ENCODE measurements at regions not wholly inside any gene's neighbourhood (a gene's known extent, or its start where the extent isn't known, plus 50 kb on each side); places are given as distances from the start of the nearest gene placed in this dataset.
A peak's percentile ranks its signal among the peaks of the same experiment; 100 is the strongest.

DNA sequence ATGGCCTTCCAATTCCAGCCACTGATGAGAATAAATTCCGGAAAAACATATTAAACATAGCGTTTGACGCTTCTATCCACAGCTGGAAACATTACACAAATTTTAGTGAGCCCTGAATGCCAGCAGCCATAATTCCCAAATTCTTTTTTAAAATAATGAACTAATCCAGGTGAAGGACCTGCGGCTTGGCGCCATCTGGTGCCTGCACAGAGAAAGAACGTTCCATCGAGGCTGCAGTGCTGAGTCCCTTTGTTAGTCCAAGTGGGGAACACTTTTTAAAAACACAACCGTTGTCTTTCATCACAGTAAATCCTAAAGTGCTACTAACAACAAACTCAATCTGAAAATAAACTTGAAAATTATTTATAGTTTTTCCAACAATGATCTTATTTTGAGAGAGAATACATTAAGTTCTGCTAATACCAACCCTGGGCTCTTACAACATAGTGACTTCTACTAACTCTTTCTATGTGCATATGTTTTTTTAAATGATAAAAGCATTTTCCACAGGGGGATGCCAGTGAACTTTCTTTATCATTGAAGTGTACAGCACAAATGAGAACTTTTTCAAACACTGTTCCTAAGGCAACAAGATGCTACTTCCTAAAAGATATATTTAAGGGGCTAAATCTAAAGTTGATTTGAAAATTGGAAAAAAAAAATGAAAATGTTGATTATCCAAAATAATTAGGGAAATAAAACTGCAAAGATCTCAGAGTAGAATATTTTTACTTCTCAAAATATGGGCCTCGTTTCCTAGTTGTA lies 166.9 kb upstream of the RNF32 start:
- Mint-ChIP-seq H3K27me3 (peaks cover 15% of the 10 kb centered on the region), H3K9me3 (no peaks in the 10 kb centered on the region), H3K4me1 (no peaks in the 10 kb centered on the region), H3K4me3 (no peak overlapping the region), H3K27ac (no peak overlapping the region), H3K36me3 (ENCODE audit: low read depth) (no peaks in the 10 kb centered on the region)
- intact Hi-C loops (cut with micrococcal nuclease): loop anchor here (1.0 to 10.0 kb wide), 2 partner anchors 351 to 658 kb away; no protein-coding TSS in a partner anchor
- DNase-seq: peak; percentile 78

- Mint-ChIP-seq H3K4me3 (no peak overlapping the region), H3K4me1 (no peaks in the 10 kb centered on the region), H3K27ac (no peak overlapping the region), H3K36me3 (ENCODE audit: low read depth) (no peaks in the 10 kb centered on the region), H3K27me3 (peaks cover 13% of the 10 kb centered on the region), H3K9me3 (no peaks in the 10 kb centered on the region)
- intact Hi-C loops (cut with micrococcal nuclease): loop anchor here (10.0 kb wide), 1 partner anchor 353 kb away; no protein-coding TSS in a partner anchor
- no peak for DNase-seq
Observed at GRCh38 chr7:156472267-156472666, 168.3 kb upstream of the RNF32 start.

GRCh38 chr7:156470399-156471320 lies 169.9 kb upstream of the RNF32 start:
- H3K4me1 Mint-ChIP-seq: no peaks in the 10 kb centered on the region
- H3K27ac Mint-ChIP-seq: no peak overlapping the region
- H3K27me3 Mint-ChIP-seq: peaks cover 14% of the 10 kb centered on the region
- no peak for DNase-seq
- intact Hi-C loops (cut with micrococcal nuclease): loop anchor here (10.0 kb wide), 1 partner anchor 354 kb away; no protein-coding TSS in a partner anchor
- no peaks in the 10 kb centered on the region for H3K36me3 Mint-ChIP-seq (ENCODE audit: low read depth)
- no peak overlapping the region for H3K4me3 Mint-ChIP-seq
- no peaks in the 10 kb centered on the region for H3K9me3 Mint-ChIP-seq

DNA sequence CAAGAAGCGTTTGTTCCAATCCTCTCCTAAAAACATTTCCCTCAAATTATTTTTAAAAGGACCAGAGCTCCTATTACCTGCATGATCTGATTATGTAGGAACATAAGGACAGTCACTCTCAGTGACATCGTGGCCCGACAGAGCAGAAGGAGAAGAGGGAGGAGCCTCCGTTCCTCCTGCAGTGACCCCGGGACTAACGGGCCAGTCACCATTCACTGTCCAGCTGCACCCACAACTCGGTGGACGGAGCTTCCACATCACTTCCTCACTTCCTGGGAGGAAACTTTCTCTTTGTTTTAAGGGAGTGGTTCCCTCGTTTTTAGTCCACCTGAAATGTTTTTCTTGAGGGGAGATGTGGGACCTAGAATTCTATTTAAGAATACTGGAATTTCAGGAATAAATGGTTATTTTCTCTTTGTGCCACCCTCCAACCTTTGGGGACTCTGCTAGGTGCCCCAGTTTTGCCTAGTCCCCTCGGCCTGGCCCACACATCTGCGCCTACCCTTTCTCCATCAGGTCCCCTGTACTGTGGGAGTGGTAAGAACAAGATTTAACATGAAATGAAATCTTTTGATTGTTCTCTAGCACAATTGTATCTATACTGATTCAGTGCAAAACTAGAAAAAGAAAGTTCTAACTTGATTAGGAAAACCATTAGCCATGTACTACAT lies 173.5 kb upstream of the RNF32 start:
- DNase-seq: no peak
- Mint-ChIP-seq H3K9me3 (no peaks in the 10 kb centered on the region), H3K4me3 (no peak overlapping the region), H3K27me3 (peaks cover 5% of the 10 kb centered on the region), H3K27ac (no peak overlapping the region), H3K36me3 (ENCODE audit: low read depth) (no peaks in the 10 kb centered on the region), H3K4me1 (no peaks in the 10 kb centered on the region)
- intact Hi-C loops (cut with micrococcal nuclease): no loop called here

DNA sequence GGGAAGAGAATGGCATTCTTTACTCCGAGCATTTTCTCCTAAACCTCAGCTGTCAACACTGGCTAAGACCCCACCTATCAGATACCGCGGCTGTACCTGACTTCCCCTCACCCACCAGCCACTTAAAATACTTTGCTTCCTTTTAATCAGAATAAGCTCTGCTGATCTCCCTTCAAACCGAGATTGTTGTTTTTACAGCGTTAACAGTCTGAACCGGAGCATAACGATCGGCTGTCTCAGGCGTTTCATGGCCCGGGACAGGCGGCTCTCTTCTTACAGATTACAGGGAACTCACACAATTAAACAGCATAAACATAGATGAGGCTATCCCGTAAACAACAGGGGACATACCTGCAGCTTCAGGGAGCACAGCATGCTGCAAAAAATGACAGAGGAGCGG lies 174.3 kb upstream of the RNF32 start:
- intact Hi-C loops (cut with micrococcal nuclease): no loop called here
- no peaks in the 10 kb centered on the region for H3K36me3 Mint-ChIP-seq (ENCODE audit: low read depth)
- H3K9me3 Mint-ChIP-seq: no peaks in the 10 kb centered on the region
- no peak overlapping the region for H3K4me3 Mint-ChIP-seq
- no peak for DNase-seq
- no peak overlapping the region for H3K27ac Mint-ChIP-seq
- H3K4me1 Mint-ChIP-seq: no peaks in the 10 kb centered on the region
- peaks cover 5% of the 10 kb centered on the region for H3K27me3 Mint-ChIP-seq

DNA sequence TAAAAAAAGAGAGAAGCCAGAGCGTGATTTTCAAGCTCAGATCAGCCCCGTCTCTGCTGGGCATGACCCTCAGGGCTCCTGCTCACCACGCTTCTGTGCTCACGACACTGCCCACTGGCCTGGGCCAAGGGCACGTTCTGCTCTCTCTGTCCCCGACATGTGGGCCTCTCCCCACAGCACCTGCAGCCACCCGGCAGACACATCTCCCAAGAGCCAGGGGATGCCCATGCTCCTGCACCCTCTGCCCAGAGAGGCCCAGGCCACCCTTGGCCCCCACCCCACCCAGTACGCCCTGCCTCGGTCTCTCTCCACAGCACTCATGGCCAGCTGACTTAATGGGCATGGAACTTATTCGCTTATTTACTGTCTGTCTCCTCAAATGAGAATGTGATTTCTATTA lies 175.4 kb upstream of the RNF32 start:
- intact Hi-C loops (cut with micrococcal nuclease): no loop called here
- Mint-ChIP-seq H3K27ac (no peak overlapping the region), H3K36me3 (ENCODE audit: low read depth) (no peaks in the 10 kb centered on the region), H3K4me3 (no peak overlapping the region), H3K4me1 (no peaks in the 10 kb centered on the region), H3K27me3 (peaks cover 7% of the 10 kb centered on the region), H3K9me3 (no peaks in the 10 kb centered on the region)
- no peak for DNase-seq

- no peak overlapping the region for H3K4me3 Mint-ChIP-seq
- intact Hi-C loops (cut with micrococcal nuclease): no loop called here
- no peak for DNase-seq
- H3K9me3 Mint-ChIP-seq: no peaks in the 10 kb centered on the region
- no peak overlapping the region for H3K27ac Mint-ChIP-seq
- H3K4me1 Mint-ChIP-seq: no peaks in the 10 kb centered on the region
- peaks cover 7% of the 10 kb centered on the region for H3K27me3 Mint-ChIP-seq
- no peaks in the 10 kb centered on the region for H3K36me3 Mint-ChIP-seq (ENCODE audit: low read depth)
Observed at GRCh38 chr7:156464339-156464738, 176.2 kb upstream of the RNF32 start.

- no peak for DNase-seq
- Mint-ChIP-seq H3K4me1 (no peaks in the 10 kb centered on the region), H3K4me3 (no peak overlapping the region), H3K9me3 (no peaks in the 10 kb centered on the region), H3K27ac (no peak overlapping the region), H3K27me3 (peaks cover 9% of the 10 kb centered on the region), H3K36me3 (ENCODE audit: low read depth) (no peaks in the 10 kb centered on the region)
- intact Hi-C loops (cut with micrococcal nuclease): no loop called here
Observed at GRCh38 chr7:156463280-156463679, 177.3 kb upstream of the RNF32 start.

DNA sequence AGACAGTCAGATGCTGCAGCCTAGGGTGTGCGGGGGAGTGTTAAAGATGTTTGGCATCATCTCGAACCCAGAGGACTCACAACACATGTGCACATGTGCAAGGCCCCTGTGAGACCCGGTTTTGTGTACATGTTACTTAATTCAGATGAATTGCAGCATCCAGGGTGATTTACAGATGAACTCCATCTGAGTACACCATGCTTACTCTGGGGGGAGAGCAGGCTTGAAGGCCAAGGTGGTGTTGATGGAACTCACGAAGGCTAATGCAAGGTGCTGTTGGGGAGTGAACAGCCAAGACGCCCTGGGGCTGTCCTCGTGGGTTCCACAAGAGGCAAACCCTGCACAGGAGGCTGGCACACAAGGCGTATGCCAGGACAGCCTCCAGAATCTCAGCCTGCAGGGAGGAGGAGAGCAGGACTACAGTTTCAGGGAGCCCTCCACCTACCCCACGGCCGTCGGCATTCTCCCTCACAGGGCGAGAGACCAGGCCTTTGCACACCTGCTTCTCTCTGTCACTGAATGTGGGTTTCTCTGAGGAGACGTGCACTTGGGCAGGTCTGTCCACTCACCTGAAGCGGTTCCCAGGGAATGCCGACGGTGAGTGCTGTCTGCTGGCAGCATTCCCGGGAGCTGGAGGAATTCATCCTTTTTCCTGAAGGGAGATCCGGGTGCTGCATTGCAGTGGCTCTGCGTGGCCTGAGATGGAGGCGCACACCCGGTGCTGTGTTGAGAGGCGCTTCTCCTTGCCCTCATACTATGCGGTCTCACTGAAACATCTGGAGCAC lies 178.5 kb upstream of the RNF32 start:
- H3K9me3 Mint-ChIP-seq: no peaks in the 10 kb centered on the region
- no peak overlapping the region for H3K4me3 Mint-ChIP-seq
- H3K27ac Mint-ChIP-seq: no peak overlapping the region
- DNase-seq: no peak
- no peaks in the 10 kb centered on the region for H3K36me3 Mint-ChIP-seq (ENCODE audit: low read depth)
- intact Hi-C loops (cut with micrococcal nuclease): no loop called here
- peaks cover 9% of the 10 kb centered on the region for H3K27me3 Mint-ChIP-seq
- no peaks in the 10 kb centered on the region for H3K4me1 Mint-ChIP-seq

GRCh38 chr7:156460858-156461627 lies 179.5 kb upstream of the RNF32 start:
- H3K4me3 Mint-ChIP-seq: no peak overlapping the region
- H3K27me3 Mint-ChIP-seq: peaks cover 7% of the 10 kb centered on the region
- H3K4me1 Mint-ChIP-seq: no peaks in the 10 kb centered on the region
- no peak overlapping the region for H3K27ac Mint-ChIP-seq
- intact Hi-C loops (cut with micrococcal nuclease): no loop called here
- DNase-seq: no peak
- H3K36me3 Mint-ChIP-seq (ENCODE audit: low read depth): no peaks in the 10 kb centered on the region
- no peaks in the 10 kb centered on the region for H3K9me3 Mint-ChIP-seq

DNA sequence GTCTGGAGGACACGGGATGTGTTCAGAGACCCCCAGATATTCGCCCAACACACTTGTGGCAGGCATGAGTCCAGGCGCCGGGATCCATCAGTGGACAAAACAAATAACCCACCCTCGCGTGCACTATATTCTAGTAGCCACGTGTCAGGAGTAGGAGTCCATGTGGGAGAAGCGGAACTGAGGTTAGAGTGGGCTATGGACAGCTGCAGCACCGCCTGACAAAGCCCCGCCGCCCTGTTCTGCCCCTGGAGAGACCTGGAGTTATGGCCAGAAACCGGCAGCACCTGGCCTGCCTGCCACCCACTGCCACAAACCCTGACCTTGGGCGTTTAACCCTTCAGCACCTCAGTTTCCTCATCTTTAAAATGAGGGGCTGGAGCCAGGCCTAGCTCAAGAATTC lies 181.0 kb upstream of the RNF32 start:
- H3K4me1 Mint-ChIP-seq: no peaks in the 10 kb centered on the region
- no peak for DNase-seq
- H3K27me3 Mint-ChIP-seq: peaks cover 5% of the 10 kb centered on the region
- H3K27ac Mint-ChIP-seq: no peak overlapping the region
- intact Hi-C loops (cut with micrococcal nuclease): no loop called here
- H3K36me3 Mint-ChIP-seq (ENCODE audit: low read depth): no peaks in the 10 kb centered on the region
- H3K4me3 Mint-ChIP-seq: no peak overlapping the region
- no peaks in the 10 kb centered on the region for H3K9me3 Mint-ChIP-seq

- Mint-ChIP-seq H3K4me3 (no peak overlapping the region), H3K9me3 (no peaks in the 10 kb centered on the region), H3K27me3 (peaks cover 5% of the 10 kb centered on the region), H3K27ac (no peak overlapping the region), H3K4me1 (no peaks in the 10 kb centered on the region), H3K36me3 (ENCODE audit: low read depth) (no peaks in the 10 kb centered on the region)
- intact Hi-C loops (cut with micrococcal nuclease): no loop called here
- no peak for DNase-seq
Observed at GRCh38 chr7:156459067-156459466, 181.5 kb upstream of the RNF32 start.

DNA sequence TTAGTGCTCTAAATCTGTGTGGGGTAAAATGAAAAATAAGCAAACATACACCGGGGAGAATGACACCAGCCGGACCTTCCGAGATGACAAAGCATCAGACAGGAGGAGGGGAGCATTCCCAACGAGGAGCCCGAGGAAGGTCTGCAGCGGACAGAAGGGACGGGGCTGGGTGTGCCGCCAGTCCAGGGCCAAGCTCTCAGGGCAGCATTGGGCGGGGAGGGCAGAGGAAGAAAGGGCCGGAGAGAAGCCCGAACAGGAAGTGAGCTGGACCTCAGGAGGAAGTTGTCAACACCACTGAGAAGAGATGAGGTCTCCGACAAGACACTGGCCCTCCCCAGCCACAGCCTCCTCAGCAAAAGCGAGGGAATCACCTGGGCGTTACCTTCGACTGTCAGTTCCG lies 182.6 kb upstream of the RNF32 start:
- intact Hi-C loops (cut with micrococcal nuclease): no loop called here
- Mint-ChIP-seq H3K36me3 (ENCODE audit: low read depth) (no peaks in the 10 kb centered on the region), H3K4me3 (no peak overlapping the region), H3K27ac (no peak overlapping the region), H3K27me3 (peaks cover 5% of the 10 kb centered on the region), H3K9me3 (no peaks in the 10 kb centered on the region), H3K4me1 (no peaks in the 10 kb centered on the region)
- DNase-seq: no peak
